COR-L47 (cell line): ENCODE measurements at regions not wholly inside any gene's neighbourhood (a gene's known extent, or its start where the extent isn't known, plus 50 kb on each side); places are given as distances from the start of the nearest gene placed in this dataset.
A peak's percentile ranks its signal among the peaks of the same experiment; 100 is the strongest.

Source experiments
- DNase-seq: peaks from one replicate; lab custom pipeline; 2025; lab: John Stamatoyannopoulos, UW

DNA sequence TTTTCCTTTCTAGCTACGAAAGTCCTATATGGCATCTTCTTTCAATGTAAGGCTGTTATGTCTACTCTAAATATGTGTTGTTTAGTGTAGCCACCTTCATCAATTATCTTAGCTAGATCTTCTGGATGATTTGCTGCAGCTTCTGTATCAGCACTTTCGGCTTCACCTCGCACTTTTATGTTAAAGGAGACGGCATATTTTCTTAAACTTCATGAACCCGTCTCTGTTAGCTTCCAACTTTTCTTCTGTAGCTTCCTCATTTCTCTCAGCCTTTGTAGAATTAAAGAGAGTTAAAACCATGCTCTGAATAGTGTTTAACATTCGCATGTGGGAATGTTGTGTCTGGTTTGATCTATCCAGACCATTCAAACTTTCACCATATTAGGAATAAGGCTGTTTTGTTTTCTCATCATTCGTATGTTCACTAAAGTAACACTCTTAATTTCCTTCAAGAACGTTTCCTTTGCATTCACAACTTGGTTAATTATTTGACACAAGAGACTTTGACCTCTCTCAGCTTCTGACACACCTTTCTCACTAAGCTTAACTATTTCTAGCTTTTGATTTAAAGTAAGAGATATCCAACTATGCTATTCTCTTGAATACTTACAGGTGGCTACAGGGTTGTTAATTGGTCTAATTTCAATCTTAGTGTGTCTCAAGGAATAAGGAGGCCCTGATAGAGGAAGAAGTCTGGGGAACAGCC, 476.8 kb downstream of the GABRG1 start:
- DNase-seq, result no peak

DNA sequence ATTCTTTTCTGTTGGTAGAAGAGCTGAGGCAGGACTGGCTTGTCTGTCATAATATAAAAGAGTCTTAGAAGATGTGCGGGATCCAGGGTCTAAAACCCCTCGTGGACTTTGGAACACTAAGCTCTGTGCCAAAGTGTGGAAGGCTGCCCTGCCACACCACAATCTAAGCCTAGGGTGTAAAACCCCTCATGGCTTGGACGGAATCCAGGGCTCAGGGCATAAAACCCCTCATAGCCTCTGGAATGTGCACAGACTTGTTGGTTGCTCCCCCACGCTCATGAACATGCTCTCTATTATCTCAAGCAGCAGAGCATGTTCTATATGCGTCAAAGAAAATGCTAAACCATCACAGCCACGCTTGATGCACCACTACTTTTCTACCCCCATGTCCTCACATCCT, 483.6 kb downstream of the GABRG1 start:
- DNase-seq, result no peak

DNA sequence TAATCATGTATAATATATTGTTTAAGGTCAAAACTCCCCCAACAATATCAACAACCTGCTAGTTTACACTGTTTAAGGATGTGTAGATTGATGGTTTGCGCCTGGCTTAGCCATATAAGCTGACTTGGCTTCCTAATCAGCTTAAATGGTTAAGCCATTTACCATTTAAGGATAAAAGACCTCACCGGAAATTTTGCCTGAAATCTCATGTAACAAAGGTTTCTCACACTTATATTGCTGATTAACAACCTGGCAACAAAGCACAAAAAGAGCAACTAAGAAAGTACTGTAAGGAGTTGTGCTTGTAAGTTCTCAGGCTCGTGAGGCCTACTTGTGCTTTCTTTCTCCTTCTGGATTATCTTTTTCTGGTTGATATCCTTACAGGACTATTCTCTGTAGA, 485.2 kb downstream of the GABRG1 start:
- no peak for DNase-seq

DNA sequence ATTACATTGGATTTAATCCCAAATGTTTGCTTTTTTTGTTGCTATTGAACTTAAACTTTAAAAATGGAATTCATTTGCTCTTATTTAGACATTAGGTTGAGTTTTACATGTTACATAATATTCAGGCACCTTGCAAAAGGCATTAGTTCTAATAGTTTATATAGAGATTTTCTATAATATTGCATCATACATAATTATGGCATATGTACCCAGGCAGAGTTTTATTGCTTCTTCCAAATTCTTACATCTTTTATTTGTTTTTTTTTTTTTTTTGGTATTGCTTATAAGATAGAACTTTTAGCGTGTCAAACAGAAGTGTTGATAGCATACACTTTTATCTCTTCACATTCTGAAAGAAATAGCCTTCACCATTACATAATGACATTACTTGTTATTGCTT, 487.7 kb downstream of the GABRG1 start:
- no peak for DNase-seq

DNA sequence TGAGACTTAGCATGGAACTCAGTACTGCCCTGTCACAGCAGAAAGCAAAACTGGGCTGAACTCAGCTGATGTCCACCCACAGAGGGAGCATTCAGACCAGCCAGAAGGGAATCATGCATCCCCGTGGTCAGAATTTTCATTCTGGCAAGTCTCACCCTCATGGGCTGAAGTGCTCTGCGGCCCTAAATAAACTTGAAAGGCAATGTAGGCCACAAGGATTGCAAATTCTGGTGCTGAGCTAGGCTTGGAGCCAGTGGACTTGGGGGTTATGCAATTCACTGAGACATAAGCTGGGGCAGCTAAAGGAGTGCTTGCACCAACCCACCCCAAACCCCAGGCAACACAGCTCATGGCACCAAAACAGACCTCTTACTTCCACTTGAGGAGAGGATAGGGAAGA, 494.1 kb downstream of the GABRG1 start:
- no peak for DNase-seq

DNA sequence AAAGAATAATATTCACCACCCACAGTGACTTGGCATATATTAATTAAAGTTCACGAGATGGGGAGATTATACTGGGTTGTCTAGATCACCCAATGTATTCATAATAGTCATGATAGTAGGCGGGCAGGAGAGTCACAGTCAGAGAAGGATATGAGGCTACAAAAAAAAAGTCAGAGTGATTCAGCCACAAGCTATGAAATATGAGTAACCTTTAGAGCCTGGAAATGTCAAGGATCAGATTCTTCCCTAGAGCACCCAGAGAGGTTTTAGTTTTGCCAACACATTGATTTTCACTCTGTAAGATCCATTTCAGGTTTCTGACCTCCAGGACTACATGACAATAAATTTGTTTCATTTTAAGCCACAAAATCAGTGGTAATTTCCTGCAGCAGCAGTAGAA, 501.9 kb downstream of the GABRG1 start:
- DNase-seq, result no peak

DNA sequence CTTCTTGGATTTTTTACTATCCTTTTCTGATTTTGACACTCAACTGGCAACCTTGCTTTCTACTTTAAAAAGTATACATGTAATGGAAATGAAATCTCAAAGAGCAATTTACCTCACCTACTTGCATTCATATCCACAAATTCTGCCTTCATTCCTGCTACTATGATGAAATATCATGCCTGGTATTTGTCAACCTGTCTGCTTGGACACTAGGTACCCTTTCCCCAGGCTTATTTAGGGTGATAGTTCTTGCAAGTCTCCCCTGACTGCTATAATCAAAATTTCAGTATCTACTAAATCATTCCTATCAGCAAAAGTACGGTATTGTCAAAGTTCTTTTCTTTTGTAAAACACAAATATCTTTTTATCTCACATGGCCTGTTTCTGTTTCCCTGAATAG, 503.0 kb downstream of the GABRG1 start:
- no peak for DNase-seq

DNA sequence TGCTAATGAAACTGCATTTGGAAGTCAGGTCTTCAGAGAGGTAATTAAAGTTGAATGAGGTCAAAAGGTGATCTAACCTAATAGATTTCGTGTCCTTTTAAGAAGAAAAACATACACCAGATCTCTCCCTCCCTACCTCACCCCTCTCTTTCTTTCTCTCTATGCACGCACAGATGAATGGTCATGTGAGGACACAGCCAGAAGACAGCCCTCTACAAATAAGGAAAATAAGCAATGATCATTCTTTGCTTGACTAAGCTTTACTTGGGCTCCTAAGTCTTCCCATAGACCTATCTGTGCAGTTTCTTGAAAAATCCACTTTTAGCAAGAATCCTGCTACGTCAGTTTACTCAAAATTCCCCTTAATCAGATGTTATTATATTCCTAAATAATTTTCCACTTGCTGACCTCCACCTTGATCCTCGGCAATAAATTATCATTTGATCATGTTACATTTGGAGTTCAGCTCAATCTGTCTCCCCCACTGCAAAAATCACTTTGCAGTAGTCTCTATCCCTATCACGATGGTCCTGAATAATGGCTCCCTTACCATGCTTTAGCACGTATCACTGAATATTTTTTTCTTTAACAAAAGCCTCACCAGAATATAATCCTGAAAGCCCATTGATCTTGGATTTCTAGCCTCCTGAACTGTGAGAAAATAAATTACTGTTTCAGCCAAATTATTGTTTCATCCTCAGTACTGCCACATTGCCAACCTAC, 527.3 kb downstream of the GABRG1 start:
- no peak for DNase-seq

DNA sequence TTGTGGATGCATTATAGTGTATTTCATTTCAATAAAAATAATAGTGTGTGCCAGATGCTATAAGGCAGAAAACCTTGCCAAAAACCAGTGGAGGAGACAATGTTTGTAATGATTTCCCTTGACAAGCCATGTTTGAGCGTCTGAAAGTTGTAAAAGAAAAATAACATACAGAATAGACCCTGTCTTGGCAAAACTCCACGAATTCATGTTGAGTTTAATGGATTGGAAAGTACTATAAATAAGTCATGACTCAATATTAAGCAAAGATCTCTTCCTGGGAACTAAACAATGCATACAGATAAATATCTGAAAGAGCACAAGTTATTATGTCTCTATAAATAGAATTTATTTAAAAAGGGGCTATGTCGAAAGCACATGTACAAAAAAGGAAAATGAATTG, 543.5 kb downstream of the GABRG1 start:
- DNase-seq, result peak; percentile 50

DNA sequence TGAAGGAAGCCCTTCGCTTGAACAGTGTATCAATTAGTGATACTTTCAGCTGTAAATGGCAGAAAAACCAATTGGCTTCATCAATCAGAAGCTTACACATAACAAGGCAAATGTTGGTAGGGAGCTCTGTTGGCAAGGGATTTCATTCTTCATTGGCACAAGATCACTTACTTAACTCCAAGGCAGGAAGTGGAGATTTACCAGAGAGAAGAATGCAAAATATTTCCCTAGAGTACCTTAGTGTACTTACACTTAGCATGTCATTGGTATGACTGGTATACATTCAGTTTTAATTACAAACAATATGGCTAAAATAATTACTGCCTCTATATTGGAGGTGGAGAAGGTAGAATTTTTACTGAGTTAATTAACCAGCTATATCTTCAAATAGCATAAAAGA, 545.0 kb downstream of the GABRG1 start:
- DNase-seq, result no peak

DNA sequence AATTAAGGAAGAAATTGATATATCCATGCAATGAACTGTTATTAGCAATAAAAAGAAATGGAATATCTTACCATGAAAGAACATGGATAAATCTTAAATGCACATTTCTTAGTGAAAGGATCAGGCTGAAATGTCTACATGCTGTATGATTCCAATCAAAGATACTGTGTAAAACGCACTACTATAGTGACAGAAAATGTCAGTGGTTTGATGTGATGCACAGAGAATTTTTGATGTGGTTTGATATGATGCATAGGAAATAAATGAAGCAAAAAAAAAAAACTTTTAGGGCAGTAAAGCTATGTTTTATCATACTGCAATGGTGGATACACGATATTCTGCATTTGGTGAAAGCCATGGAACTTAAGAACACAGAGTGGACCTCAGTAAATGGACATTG, 547.6 kb downstream of the GABRG1 start:
- no peak for DNase-seq

DNA sequence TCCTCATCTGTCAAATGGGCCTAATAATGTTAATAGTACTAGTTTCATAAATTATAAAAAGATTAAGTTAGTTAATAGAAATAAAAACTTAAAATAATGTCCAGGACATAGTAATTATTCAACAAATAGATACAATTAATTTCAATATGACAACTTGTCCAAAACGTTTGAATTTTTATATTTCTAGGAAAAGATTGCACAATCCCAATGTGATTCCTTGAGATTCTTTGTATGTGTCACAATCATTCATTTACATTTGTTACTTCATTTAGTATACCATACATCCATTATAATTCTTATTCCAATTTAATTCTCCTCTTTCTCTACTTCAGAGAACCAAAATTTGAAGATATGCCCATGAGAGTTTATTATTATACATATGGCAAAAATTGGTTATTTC, 554.2 kb downstream of the GABRG1 start:
- DNase-seq, result no peak

DNA sequence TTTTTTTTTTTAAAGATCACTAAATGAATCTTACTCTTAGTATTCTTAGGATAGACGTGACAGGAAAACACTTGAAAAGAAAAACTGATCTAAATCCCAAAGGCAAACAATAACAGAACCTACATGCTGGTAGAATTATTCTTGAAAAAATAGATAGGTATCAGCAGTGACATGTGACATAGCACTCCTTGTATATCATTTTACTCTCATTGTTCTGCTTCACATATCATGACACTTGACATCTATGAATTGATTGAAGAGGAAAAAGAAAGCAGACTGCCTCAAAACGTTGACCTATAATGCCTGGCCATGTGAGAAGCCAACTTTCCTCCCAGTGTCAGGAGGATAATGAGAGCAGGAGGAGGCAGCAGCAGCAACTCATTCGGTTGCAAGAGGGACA, 555.2 kb downstream of the GABRG1 start:
- no peak for DNase-seq

DNA sequence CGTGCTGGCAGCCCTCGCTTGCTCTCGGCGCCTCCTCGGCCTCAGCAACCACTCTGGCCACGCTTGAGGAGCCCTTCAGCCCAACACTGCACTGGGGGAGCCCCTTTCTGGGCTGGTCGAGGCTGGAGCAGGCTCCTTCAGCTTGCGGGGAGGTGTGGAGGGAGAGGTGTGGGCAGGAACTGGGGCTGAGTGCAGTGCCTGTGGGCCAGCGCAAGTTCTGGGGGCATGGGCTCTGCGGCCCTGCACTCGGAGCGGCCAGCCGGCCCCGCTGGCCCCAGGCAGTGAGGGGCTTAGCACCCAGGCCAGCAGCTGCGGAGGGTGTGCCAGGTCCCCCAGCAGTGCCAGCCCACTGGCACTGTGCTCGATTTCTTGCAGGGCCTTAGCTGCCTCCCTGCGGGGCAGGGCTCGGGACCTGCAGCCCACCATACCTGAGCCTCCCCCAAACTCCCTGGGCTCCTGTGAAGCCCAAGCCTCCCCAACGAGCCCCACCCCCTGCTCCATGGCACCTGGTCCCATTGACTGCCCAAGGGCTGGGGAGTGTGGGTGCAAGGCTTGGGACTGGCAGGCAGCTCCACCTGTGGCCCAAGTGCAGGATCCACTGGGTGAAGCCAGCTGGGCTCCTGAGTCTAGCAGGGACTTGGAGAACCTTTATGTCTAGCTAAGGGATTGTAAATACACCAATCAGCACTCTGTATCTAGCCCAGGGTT, 556.8 kb downstream of the GABRG1 start:
- DNase-seq, result no peak

DNA sequence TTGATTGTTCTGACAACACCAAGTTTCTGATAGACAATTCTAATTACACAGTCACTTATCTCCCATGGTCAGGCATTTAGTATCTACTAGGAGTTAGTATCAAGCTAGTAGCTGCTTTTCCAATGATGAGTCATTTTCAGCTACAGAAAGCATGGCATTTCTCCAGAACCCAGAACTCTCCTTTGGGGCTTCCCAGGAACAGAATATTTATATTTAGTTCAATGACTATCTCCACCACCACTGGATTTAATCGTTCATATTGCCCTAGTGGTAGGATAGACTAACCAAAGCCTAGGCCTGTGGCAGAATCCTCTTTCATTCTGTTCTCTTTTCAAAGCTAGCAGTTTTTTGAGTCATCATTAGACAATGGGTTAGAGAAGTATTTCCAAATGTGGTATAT, 569.4 kb downstream of the GABRG1 start:
- no peak for DNase-seq

DNA sequence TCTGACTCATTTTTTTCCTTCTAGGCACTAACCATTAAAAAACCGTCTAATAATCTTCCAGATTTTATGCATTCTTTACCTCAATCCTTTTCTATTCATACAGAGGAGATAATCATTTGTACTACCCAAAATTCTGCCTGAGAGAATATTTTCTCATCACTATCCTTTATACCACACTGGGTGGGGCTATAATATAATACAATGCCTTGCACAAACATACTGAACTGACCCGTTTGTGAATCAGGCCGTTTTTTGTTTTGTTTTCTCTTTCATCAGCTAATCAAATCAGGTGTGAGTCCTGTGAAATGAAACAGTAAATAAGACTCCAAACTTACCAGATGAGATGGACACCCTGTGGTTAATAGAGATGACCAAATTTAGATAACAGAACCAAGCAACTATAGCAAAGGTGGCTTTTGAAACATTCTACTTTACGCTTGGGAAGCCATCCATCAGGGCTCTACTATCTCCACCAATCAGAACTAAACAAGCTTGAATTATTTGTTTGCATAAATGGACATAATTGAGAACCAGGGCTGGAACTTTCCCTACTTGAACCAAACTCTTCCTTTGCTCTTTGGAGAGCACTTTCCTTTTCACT, 573.0 kb downstream of the GABRG1 start:
- no peak for DNase-seq

DNA sequence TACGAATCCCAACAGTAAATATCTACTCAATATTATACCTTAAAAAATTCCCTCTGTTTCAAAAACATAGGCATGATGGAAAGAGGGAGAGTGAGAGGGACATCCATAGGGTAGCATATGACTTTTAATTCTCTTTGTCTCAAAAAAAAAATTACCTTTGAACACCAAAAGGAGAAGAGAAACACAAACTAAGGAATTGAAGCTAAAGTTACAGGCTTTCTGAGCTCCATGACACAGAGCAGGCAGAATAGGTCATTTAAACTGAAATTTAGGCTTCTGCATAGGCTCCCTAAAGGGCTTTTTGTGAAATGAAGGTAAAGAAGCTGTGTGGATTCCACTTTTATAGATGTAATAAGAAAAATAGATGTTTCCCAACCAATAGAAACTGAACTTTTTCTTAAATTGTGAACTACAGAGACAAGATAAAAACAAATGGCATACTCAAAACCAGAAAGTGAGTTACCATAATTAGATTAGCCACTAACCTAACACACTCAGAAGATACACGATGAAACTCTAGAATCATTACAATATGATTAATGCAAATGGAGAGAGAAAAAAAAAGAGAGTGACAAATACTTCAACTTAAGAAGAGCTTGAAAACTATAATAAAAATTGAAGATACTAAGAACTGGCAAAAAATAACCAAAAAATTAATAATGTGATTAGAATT, 584.6 kb downstream of the GABRG1 start:
- no peak for DNase-seq

DNA sequence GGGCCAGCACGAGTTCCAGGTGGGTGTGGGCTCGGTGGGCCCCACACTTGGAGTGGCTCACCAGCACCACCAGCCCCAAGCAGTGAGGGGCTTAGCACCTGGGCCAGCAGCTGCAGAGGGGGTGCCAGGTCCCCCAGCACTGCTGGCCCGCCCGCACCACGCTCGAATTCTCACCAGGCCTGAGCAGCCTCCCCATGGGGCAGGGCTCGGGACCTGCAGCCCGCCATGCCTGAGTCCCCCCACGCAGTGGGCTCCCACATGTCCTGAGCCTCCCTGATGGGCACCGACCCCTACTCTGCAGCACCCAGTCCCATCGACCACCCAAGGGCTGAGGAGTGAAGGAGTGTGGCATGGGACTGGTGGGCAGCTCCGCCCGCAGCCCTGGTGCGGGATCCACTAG, 593.4 kb downstream of the GABRG1 start:
- DNase-seq, result no peak

DNA sequence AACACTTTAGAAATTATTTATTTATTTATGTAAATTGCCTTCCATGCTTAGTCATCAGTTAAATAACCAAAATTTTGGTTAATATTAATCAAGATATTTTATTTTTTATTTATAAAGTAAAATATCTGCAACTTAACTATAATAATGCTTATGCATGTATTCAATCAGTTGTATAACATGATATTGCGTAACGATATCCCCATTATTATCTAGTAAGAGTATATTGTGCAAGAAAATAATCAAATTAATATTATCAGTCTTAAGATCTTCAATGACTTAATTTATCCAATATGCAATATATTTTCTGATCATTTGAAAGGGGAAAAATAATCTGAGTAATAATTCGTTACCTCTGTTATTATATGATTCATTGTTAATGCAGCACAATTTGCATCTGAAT, 596.7 kb downstream of the GABRG1 start:
- DNase-seq, result no peak

DNA sequence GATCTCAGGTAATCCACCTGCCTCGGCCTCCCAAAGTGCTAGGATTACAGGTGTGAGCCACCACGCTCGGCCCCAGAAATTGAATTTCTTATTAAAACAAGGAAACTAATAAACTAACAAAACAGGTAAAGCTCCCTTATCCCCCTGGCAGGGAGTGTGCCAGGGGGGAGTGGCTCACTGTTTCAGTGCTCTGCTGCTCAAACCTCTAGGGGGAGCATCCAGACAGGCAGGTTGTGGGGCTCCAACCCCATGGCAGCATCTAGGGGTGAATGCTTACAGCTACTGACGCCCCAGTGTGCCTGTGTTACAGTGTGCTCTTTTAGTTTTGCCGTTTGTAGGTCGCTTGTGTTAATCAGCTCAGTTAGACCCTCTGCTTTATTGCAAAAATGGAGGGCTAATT, 605.0 kb downstream of the GABRG1 start:
- DNase-seq, result no peak

DNA sequence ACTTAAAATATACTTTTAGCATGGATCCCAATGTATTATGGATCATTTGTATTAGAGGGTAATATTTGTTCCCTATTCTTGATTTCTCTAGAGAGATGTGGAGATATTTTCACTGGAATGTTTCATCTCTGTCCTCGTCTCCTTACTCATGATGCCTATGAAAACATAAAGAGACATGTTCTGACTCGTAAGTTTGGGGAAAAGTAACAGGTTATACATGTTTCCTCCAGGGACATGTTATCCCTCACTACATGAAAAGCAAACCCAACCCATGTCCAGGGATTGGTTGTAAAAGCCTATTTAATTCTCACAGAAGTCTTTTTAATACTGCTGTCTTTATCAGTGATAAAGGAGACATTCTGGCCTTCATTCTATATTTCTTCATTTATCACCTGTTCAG, 621.4 kb downstream of the GABRG1 start:
- DNase-seq, result no peak

DNA sequence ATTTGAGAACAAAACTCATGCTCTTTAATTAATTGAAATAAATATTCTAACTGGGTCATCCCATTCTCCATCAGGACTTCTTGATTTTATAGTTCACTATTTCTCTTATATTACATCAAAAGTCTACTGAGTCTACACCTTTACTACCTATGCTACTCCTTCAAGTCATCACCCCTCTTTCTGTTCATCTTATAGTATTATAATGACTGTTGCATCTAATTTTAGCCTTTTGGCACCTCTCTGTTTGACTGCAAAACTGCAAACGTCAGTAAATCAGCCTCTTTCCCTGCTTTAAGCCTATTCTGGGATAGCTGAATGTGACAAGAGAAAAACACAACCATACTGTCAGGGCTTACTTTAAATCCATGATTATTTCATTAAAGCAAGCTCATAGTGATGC, 639.1 kb downstream of the GABRG1 start:
- no peak for DNase-seq
